Loucy (cell line): ENCODE measurements at regions not wholly inside any gene's neighbourhood (a gene's known extent, or its start where the extent isn't known, plus 50 kb on each side); places are given as distances from the start of the nearest gene placed in this dataset.

ENCODE experiments used
- H2AFZ ChIP-seq: fragments of 200-600 bp; sonication (generic); 2 replicates; pipeline ENCODE4 v1.6.0; 2016; ENCODE audit warnings: antibody characterized with exemption, mild to moderate bottlenecking, low read length, moderate library complexity
- H3F3A ChIP-seq: fragments of 200-600 bp; 2 replicates; pipeline ENCODE4 v1.6.0; 2016; ENCODE audit warnings: antibody characterized with exemption, low read depth, mild to moderate bottlenecking
- H3K27me3 ChIP-seq: fragments of 200-600 bp; sonication (generic); 2 replicates; pipeline ENCODE4 v1.6.1; 2014; ENCODE audit warnings: low read length, mild to moderate bottlenecking; ENCODE audit not compliant: insufficient read depth, poor library complexity, severe bottlenecking
- H3K36me3 ChIP-seq: fragments of 200-600 bp; sonication (generic); 2 replicates; pipeline ENCODE4 v1.6.1; 2016; ENCODE audit warnings: low read length; ENCODE audit not compliant: insufficient read depth
- H3K4me1 ChIP-seq: fragments of 200-600 bp; sonication (generic); 2 replicates; pipeline ENCODE4 v1.5.1; 2014; ENCODE audit warnings: low read length, mild to moderate bottlenecking; ENCODE audit not compliant: insufficient read depth, poor library complexity, severe bottlenecking
- H3K4me2 ChIP-seq: fragments of 200-600 bp; sonication (generic); 2 replicates; pipeline ENCODE4 v1.6.0; 2014; ENCODE audit warnings: antibody characterized with exemption, low read length, low read depth, mild to moderate bottlenecking; ENCODE audit not compliant: poor library complexity, severe bottlenecking
- H3K4me3 ChIP-seq: fragments of 200-600 bp; sonication (generic); 2 replicates; pipeline ENCODE4 v1.5.1; 2014; ENCODE audit warnings: low read length, mild to moderate bottlenecking, mixed read lengths; ENCODE audit not compliant: poor library complexity, severe bottlenecking
- H3K79me2 ChIP-seq: fragments of 200-600 bp; sonication (generic); 2 replicates; pipeline ENCODE4 v1.6.1; 2014; ENCODE audit warnings: low read length; ENCODE audit not compliant: insufficient read depth
- H3K9ac ChIP-seq: fragments of 200-600 bp; sonication (generic); 2 replicates; pipeline ENCODE4 v1.6.0; 2014; ENCODE audit warnings: mild to moderate bottlenecking, low read depth, low read length, moderate library complexity; ENCODE audit not compliant: poor library complexity, severe bottlenecking
- H3K9me2 ChIP-seq: fragments of 200-600 bp; sonication (generic); replicated peaks from 2 replicates; pipeline ENCODE4 v1.6.1; 2016; ENCODE audit warnings: low read depth, low read length, mixed read lengths
- H3K9me3 ChIP-seq: fragments of 200-600 bp; sonication (generic); 2 replicates; pipeline ENCODE4 v1.6.1; 2014; ENCODE audit warnings: mild to moderate bottlenecking, antibody characterized with exemption, low read length, low read depth; ENCODE audit not compliant: insufficient read depth
- H4K20me1 ChIP-seq: fragments of 200-600 bp; sonication (generic); 2 replicates; pipeline ENCODE4 v1.6.0; 2014; ENCODE audit warnings: antibody characterized with exemption, low read length, mild to moderate bottlenecking; ENCODE audit not compliant: insufficient read depth, poor library complexity, severe bottlenecking
- CTCF ChIP-seq: fragments of 200-600 bp; sonication (generic); conservative IDR thresholded peaks from 2 replicates; pipeline ENCODE4 v1.5.1; 2014; ENCODE audit warnings: mild to moderate bottlenecking, antibody characterized with exemption, low read length
- EZH2phosphoT487 ChIP-seq: fragments of 200-600 bp; IDR thresholded peaks from 2 replicates; pipeline ENCODE4 v1.6.1; 2018; ENCODE audit warnings: antibody characterized with exemption, mild to moderate bottlenecking, moderate library complexity, borderline replicate concordance

GRCh38 chr12:58450868-58451482, 469.3 kb downstream of the LRIG3 start:
- H3K9ac ChIP-seq, result no peak overlapping the region
- no peak overlapping the region for H3K4me3 ChIP-seq
- no peaks in the 10 kb centered on the region for H3K79me2 ChIP-seq
- H3K36me3 ChIP-seq, result no peaks in the 10 kb centered on the region
- no peaks in the 10 kb centered on the region for H3K9me3 ChIP-seq
- no peaks in the 10 kb centered on the region for H4K20me1 ChIP-seq
- TF ChIP-seq CTCF (no peak), EZH2phosphoT487 (no peak)
- no peaks in the 10 kb centered on the region for H3K9me2 ChIP-seq
- H3K4me1 ChIP-seq, result no peaks in the 10 kb centered on the region
- no peak overlapping the region for H2AFZ ChIP-seq
- H3K27me3 ChIP-seq, result no peaks in the 10 kb centered on the region
- H3K4me2 ChIP-seq, result no peak overlapping the region
- no peaks in the 10 kb centered on the region for H3F3A ChIP-seq

- no peaks in the 10 kb centered on the region for H3K36me3 ChIP-seq
- no peak overlapping the region for H2AFZ ChIP-seq
- H3K27me3 ChIP-seq, result no peaks in the 10 kb centered on the region
- no peaks in the 10 kb centered on the region for H3K9me3 ChIP-seq
- no peak overlapping the region for H3K4me3 ChIP-seq
- no peak overlapping the region for H3K4me2 ChIP-seq
- H4K20me1 ChIP-seq, result no peaks in the 10 kb centered on the region
- H3F3A ChIP-seq, result no peaks in the 10 kb centered on the region
- no peak overlapping the region for H3K9ac ChIP-seq
- H3K79me2 ChIP-seq, result no peaks in the 10 kb centered on the region
- TF ChIP-seq EZH2phosphoT487 (no peak), CTCF (no peak)
- H3K9me2 ChIP-seq, result no peaks in the 10 kb centered on the region
- no peaks in the 10 kb centered on the region for H3K4me1 ChIP-seq
Measured at GRCh38 chr12:58452546-58452945, 467.8 kb downstream of the LRIG3 start.

GRCh38 chr12:58453306-58453705, 467.0 kb downstream of the LRIG3 start:
- no peak overlapping the region for H3K4me2 ChIP-seq
- no peak overlapping the region for H3K4me3 ChIP-seq
- H3F3A ChIP-seq, result no peaks in the 10 kb centered on the region
- TF ChIP-seq EZH2phosphoT487 (no peak), CTCF (no peak)
- no peak overlapping the region for H2AFZ ChIP-seq
- H4K20me1 ChIP-seq, result no peaks in the 10 kb centered on the region
- H3K36me3 ChIP-seq, result no peaks in the 10 kb centered on the region
- H3K27me3 ChIP-seq, result no peaks in the 10 kb centered on the region
- H3K79me2 ChIP-seq, result no peaks in the 10 kb centered on the region
- H3K4me1 ChIP-seq, result no peaks in the 10 kb centered on the region
- no peak overlapping the region for H3K9ac ChIP-seq
- H3K9me2 ChIP-seq, result no peaks in the 10 kb centered on the region
- H3K9me3 ChIP-seq, result no peaks in the 10 kb centered on the region
